ENCODE measurements at regions not wholly inside any gene's neighbourhood (a gene's known extent, or its start where the extent isn't known, plus 50 kb on each side); places are given as distances from the start of the nearest gene placed in this dataset.

- TF ChIP-seq FOXP2 (optimal IDR thresholded peaks at IDR 0.05; ENCODE audit: control extremely low read depth, extremely low read length, insufficient read depth) (no peak), EZH2 (IDR thresholded peaks at IDR 0.05) (no peak), POLR2AphosphoS5 (IDR thresholded peaks at IDR 0.05; ENCODE audit: borderline replicate concordance, low read depth, low read length) (no peak)
These were observed 585.5 kb downstream of the KCTD12 start for GRCh38 chr13:76300688-76301087.
